Keratinocyte (primary cell): ENCODE measurements at regions not wholly inside any gene's neighbourhood (a gene's known extent, or its start where the extent isn't known, plus 50 kb on each side); places are given as distances from the start of the nearest gene placed in this dataset.

Experiments
- CTCF ChIP-seq, 3 experiments: IDR thresholded peaks in 1 of 3; conservative IDR thresholded peaks in 1 of 3; optimal IDR thresholded peaks in 1 of 3; 2 replicates in 2 of 3; 3 replicates in 1 of 3; pipeline versions ENCODE3 to v1.5.1; 2011; ENCODE audit warnings: low read length in 3 of 3, mild to moderate bottlenecking in 3 of 3, moderate library complexity in 2 of 3, control low read depth in 1 of 3, inconsistent platforms in 1 of 3; ENCODE audit not compliant: insufficient read depth in 2 of 3; ENCODE audit errors: extremely low read depth in 1 of 3
- EZH2 ChIP-seq: IDR thresholded peaks from one replicate; pipeline ENCODE4 v1.6.1; 2012; ENCODE audit warnings: inconsistent platforms, mild to moderate bottlenecking, low read length, moderate library complexity

GRCh38 chr4:33031328-33031727 is 2311.2 kb downstream of the PCDH7 start:
- TF ChIP-seq CTCF (optimal IDR thresholded peaks at IDR 0.05 in 1 of 3, IDR thresholded peaks at IDR 0.05 in 1 of 3, conservative IDR thresholded peaks at IDR 0.05 in 1 of 3; ENCODE audit: extremely low read depth in 1 of 3, insufficient read depth in 2 of 3, low read length in 3 of 3) = no peak
- no peak for TF ChIP-seq EZH2
